Left hindlimb (tissue), 1 donor: ENCODE measurements at regions not wholly inside any gene's neighbourhood (a gene's known extent, or its start where the extent isn't known, plus 50 kb on each side); places are given as distances from the start of the nearest gene placed in this dataset.
"Not testable (repeated sequence)": the region's sequence is repeated elsewhere in the genome, so short reads cannot be mapped to it uniquely, and the experiment has no call there.

Source experiments
- DNase-seq: peaks from one replicate; pipeline ENCODE4 v3.0.0-alpha.2; 2018

GRCh38 chrX:40788698-40789097 is 53.4 kb upstream of the MED14 start:
- DNase-seq = not testable (repeated sequence)

DNA sequence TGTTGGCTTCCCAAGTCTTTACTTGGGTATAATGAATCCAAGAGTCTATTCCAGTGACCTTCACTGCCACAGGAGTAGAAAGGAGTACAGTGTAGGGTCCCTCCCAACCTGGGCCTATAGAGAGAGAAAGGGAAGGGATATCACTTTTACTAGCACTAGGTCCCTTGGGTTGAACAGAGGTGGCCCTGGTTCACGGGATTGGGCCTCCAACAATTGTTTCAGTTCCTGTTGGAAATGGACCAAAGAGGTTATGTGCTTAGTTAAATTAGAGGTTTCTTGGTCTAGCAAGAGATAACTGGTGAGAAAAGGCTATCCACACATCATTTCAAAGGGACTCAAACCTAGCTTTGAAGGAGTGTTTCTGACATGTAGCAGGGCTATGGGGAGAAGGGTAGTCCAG is 57.1 kb upstream of the MED14 start:
- no peak for DNase-seq

GRCh38 chrX:40794829-40795130 is 59.4 kb upstream of the MED14 start:
- not testable (repeated sequence) for DNase-seq

DNA sequence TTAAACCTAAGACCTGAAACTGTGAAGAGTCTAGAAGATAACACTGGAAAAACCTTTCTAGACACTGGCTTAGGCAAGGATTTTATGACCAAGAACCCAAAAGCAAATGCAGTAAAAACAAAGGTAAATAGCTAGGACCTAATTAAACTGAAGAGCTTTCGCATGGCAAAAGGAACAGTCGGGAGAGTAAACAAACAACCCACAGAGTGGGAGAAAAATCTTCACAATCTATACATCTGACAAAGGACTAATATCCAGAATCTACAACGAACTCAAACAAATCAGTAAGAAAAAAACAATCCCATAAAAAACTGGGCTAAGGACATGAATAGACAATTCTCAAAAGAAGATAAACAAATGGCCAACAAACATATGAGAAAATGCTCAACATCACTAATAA is 64.4 kb upstream of the MED14 start:
- DNase-seq = not testable (repeated sequence)

DNA sequence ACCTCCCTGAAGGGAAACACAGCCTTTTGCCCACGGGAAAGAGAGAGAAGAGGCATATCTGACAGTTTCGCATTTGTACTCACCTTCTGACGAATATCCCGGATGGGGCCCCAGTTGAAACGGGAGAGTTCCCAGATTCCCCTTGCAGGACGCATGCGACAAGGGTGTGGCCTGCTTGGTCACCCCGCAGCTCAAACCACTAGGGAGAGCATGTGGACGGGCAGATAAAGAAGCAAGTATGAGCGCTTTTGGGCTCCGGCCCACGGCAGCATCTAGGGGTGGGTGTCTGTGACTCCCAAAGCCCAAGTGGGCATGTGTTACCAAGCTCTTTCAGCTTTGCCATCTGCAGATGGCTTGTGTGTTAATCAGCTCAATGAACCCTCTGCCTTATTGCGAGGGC is 70.1 kb upstream of the MED14 start:
- DNase-seq = no peak

DNA sequence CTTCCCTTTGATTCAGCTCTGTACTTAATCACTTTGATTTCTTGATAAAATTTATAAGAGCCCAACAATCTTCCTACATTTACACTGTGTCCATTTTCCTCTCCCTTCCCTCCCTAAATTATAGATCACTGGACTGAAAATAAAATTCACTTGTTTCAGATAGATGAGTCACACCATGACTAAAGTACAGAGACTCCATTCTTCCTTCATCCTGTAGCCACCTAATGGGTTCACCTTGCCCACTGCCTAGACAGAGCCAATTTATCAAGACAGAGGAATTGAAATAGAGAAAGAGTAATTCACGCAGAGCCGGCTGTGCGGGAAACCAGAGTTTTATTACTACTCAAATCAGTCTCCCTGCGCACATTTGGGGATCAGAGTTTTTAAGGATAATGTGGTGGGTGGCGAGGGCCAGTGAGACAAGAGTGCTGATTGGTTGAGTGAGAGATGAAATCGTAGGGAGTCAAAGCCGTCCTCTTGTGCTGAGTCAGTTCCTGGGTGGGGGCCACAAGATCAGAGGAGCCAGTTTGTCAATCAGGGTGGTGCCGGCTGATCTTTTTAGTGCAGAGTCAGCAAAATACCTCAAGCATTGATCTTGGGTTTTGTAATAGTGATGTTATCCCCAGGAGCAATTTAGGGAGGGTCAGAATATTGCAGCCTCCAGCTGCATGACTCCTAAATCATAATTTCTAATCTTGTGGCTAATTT is 71.3 kb upstream of the MED14 start:
- no peak for DNase-seq

DNA sequence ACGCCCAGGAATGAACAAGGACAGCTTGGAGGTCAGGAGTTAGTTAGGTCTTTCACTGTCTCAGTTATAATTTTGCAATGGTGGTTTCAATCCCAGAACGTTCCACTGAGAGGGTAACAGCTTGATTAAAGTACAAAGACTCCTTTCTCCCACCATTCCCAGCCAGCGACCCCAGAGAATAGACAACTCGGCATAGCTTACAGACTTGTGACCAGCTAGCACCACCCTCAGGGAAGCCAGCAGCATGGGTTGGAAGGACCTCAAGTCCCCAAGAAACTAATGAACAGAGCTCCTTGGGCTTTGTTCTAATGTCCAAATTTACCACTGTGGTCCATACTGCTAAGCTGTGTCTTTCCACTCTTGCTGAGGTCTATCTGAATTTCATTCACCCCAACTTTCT is 72.0 kb upstream of the MED14 start:
- DNase-seq = no peak

DNA sequence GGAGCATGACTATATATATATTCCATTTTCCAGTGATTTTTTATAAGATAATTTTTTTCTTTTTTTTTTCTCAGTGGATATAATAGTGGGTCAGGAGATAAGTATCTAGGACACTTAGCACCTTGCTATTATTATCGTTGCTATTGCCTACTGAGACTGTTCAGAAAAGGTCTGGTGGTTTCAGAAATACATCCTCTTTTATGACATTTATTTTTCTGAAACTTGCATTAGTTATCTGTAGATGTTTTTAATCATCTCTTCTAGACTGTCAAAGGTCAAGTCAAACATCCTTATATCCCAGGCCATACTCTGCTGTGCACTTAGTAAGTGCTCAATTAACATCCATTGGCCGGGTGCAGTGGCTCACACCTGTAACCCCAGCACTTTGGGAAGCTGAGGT is 72.9 kb upstream of the MED14 start:
- no peak for DNase-seq

DNA sequence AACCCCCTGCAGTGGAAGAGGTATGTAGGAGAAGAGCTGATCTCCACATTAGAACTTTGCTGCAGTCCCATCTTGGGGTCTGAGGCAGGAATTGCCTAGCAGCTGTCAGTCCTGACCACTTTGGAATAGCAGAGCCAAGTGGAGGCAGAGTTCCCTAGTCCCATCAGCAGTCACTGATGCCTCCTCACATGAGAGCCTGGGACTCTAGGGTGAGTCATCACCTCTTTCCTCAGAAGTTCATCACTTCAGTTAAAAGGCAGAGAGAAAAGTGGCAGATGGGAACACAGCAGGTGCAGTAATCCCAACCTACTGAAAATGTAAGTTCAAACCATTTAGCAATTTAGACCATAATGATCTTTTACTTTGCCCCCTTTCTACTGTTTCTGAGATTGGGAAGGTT is 73.9 kb upstream of the MED14 start:
- DNase-seq = no peak

- DNase-seq = not testable (repeated sequence)
Measured at GRCh38 chrX:40815045-40815444, 79.7 kb upstream of the MED14 start.

GRCh38 chrX:40816906-40817305 is 81.6 kb upstream of the MED14 start:
- DNase-seq = no peak

GRCh38 chrX:40818236-40818635 is 82.9 kb upstream of the MED14 start:
- DNase-seq = no peak

- no peak for DNase-seq
Measured at GRCh38 chrX:40821780-40822179, 86.4 kb upstream of the MED14 start.

DNA sequence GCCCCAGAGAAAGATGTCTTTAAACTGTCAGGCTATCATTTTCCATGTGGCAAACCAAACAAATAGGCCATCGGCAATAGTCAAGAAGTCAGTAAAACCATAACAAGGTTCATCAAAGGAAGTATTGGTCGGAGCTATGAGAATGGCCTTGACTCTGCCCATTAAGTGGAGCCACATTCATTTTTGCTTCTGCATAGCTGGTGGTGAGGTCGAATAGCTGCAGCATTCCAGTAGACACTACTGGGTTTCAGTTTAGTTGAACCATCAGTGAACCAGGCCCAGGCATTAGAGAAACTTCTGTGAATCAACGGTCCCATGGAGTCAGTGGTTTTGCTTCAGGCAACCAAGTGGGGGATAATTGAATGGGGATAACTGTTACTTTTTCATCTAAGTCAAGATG is 92.0 kb upstream of the MED14 start:
- DNase-seq = no peak

DNA sequence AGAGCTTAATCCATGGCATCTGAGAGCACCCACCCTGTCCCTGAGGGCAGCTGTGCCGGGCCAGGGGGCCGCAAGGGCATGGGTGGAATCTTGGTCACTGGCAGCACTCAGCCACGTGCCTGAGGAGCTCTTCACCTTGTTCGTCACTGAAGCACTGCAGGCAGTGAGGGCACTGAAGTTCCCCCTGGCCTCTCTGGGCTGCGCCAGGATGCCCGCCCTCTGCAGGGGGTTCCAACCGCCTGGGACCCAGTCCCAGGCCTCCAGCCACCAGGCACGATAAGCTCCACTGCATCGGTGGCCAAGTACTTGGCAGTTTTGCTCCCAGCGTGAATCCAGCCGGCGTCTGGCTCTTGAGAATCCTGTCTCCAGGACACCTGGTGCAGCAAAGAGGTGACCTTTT is 96.4 kb upstream of the MED14 start:
- DNase-seq = no peak

DNA sequence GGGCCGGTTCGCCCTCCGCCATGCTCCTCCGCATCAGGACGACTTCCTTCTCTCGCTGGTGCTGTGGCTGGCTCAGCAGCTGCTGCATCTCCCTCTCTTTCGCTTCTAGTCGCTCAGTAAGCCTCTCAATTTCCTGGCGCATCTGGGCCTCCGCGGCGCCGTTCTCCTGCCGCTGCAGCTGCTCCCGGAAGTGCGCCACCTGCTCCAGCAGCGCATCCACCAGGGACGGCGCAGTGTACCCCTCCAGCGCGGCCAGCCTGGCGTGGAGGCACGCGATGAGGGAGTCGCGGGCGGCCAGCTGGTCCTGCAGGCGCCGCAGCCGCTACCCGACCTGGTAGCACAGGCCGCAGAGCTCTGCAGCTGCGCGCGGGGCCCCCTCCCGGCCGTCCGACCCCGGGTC is 97.4 kb upstream of the MED14 start:
- no peak for DNase-seq

DNA sequence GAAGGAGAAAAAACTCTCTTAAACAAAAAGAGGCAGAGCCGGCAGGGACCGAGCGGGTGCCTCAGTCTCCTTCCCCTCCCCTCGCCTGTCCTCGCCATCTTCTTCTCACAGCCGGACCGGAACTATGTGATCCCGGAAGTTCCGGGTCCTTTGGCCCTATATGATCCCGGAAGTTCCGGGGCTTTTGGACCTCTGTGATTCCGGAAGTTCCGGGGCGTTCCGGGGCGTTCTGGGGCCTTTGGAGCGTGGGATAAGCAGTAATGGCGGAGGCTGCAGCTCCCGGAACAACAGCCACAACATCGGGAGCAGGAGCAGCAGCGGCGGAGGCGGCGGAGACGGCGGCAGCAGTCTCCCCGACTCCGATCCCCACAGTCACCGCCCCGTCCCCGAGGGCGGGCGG is 98.9 kb upstream of the MED14 start:
- no peak for DNase-seq

DNA sequence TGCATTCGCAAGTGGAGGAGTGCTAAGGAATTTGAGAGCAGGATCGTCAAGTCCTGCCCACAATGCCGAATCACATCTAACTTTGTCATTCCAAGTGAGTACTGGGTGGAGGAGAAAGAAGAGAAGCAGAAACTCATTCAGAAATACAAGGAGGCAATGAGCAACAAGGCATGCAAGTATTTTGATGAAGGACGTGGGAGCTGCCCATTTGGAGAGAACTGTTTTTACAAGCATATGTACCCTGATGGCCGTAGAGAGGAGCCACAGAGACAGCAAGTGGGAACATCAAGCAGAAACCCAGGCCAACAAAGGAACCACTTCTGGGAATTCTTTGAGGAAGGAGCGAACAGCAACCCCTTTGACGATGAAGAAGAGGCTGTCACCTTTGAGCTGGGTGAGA is 100.2 kb upstream of the MED14 start:
- DNase-seq = no peak

DNA sequence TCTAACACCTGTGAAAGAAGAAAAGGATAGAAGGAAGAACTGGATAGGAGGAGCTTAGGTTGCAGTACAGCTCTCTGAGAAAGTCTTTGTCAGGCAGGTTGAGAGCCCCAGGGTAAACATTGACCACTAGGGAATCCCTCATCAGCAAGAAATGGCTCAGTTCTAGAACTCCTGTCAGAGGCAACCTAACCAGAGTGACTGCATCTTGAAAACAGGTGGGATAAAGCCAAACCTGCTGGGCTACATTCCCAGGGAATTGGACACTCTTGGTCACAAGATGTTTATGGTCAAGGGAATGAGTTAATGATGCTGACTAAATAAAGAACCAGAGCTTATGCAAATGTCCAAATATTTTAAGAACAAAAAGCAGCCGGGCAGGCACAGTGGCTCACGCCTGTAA is 108.3 kb upstream of the MED14 start:
- no peak for DNase-seq

- DNase-seq = no peak
Measured at GRCh38 chrX:40844471-40844870, 109.1 kb upstream of the MED14 start.

GRCh38 chrX:40845331-40845911 is 110.1 kb upstream of the MED14 start:
- DNase-seq = peak; percentile 79

GRCh38 chrX:40849906-40850823 is 114.8 kb upstream of the MED14 start:
- no peak for DNase-seq

DNA sequence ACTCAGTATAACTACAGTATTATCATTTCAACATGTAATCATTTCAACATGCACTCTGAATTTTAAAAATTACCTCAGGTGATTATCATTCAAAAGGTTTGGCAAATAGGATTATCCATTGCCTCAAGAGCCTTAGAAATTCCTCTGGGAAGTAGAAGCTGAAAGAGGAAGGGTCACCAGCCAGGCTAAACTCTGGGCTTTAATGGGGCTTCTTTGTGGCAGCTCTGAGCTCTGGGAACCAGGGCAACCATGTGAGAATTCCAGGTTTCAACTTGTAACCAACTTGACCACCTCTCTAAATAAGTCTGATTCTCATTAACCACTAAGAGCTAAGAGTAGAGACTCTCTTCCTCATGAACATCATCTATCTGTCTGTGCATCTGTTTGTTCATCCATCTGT is 117.2 kb upstream of the MED14 start:
- DNase-seq = no peak
